Right lung (tissue), 2 donors: ENCODE measurements at regions not wholly inside any gene's neighbourhood (a gene's known extent, or its start where the extent isn't known, plus 50 kb on each side); places are given as distances from the start of the nearest gene placed in this dataset.
A peak's percentile ranks its signal among the peaks of the same experiment; 100 is the strongest.
"Not testable (repeated sequence)": the region's sequence is repeated elsewhere in the genome, so short reads cannot be mapped to it uniquely, and the experiment has no call there.

Source experiments
- DNase-seq, 2 donors: peaks; one replicate each; pipeline ENCODE4 v3.0.0-alpha.2; 2013

DNA sequence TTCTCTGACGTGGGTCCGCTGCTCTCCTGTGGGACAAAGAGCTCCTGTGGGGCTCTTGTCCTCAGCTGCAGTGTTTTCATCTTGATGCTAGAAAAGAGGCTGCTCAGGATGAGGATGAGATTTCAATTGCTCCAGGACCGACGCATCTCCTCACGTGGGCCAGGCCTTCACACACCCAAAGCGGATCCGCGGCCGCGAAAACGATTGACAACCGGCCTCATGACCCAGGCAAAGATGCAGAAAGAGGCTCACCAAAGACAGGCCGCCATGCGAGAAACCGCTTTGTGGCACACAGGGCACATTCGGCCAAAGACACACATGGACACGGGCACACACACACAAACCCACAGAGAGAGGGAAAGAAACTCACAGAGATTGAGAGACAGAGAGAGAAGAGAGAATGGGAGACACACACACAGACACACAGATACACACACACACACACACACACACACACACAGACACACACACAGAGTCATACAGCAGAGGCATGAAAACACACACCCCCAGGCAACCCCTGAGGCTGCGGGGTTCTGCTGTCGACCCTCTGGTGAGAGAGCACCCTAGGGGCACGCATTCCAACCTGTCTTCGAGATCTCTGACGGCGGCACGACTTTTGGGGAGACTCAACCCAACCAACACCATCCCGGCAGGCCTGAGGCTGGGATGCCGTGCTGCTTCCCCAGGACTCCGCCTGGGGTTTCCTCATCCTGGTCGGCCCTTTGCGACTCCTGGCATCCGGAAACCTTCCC, 168.5 kb upstream of the ZNF337 start:
- not testable (repeated sequence) for DNase-seq

GRCh38 chr20:25864326-25864962, 167.8 kb upstream of the ZNF337 start:
- no peak for DNase-seq

- DNase-seq, result no peak
Measured at GRCh38 chr20:25863536-25864325, 167.1 kb upstream of the ZNF337 start.

DNA sequence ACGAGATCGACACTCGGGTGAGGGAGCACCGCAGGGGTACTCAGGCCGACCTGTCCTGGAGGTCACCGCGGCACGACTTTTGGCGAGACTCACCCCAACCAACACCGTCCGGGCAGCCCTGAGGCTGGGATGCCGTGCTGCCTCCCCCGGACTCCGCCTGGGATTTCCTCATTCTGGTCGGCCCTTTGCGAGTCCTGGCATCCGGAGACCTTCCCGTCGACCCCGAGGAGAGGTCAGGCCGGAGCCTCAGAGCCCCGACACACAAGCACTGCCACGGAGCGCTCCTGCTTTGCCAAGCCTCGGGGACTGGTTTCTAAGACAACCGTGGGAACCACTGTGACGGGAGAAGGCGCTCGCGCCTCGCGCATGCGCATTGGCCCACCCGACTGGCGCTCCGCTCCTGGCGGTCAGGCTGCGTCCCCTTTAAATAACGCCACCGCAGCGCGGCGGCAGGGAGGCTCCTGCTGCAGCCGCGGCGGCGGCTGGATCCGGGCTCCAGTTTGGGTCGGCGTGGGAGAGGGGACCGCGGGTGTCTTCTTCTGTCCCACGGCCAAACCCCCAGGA, 166.4 kb upstream of the ZNF337 start:
- DNase-seq, result peak; percentile 80 to 85

DNA sequence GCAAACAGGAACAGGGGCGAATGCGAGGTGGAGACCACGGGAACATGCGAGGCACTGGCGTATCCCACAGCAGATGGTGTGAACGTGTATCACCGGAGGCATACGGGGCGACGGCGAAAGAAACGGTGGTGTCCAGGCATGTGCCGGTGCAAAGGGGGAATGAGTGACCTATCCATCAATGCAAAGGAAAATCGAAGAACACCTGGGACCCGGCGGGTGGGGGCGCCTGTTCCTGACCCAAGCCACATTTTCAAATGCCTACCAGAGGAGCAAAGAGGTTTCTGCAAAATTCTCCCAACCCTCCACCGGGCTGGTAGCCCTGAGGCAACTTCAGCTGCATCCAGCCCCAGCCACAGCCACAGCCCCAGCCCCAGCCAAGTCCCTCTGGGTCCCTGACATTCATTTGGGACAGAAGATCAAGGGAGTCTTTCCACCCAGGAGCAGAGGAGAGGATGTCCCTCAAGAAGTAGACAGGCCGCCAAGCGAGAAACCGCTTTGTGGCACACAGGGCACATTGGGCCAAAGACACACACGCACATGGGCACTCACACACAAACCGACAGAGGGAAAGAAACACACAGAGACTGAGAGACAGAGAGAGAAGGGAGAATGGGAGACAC, 164.0 kb upstream of the ZNF337 start:
- DNase-seq, result no peak

- DNase-seq, result peak in 1 of 2 donors; percentile 62
Measured at GRCh38 chr20:25859649-25860530, 163.2 kb upstream of the ZNF337 start.

DNA sequence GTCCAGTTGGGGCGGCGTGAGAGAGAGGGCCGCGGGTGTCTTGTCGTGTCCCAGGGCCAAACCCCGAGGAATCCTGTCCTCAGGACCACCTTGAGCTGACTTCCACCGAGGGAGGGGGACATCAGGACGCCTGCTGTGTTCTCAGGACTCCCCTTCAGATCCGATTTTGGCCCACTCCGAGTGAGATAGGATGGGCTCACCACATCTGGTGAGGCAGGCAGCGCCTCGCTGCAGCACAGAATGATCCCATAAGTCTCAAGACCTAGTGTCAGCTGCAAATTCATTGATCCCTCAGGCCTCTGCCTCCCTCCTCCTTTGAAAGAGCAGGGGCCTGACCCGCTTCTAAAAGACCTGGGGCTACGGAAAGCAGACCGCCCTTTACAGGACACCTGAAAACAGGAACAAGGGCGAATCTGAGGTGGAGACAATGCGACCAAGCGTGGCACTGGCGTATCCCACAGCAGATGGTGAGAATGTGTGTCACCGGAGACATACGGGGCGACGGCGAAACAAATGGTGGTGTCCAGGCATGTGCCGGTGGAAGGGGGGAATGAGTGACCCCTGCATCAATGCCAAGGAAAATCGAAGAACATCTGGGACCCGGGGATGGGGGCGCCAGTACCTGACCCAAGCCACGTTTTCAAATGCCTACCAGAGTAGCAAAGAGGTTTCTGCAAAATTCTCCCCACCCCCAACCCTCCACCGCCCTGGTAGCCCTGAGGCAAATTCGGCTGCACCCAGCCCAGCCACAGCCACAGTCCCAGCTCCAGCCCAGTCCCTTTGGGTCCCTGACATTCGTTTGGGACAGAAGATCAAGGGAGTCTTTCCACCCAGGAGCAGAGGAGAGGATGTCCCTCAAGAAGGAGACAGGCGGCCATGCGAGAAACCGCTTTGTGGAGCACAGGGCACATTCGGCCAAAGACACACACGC, 162.1 kb upstream of the ZNF337 start:
- DNase-seq, result no peak

GRCh38 chr20:25857091-25857788, 160.6 kb upstream of the ZNF337 start:
- not testable (repeated sequence) for DNase-seq

- no peak for DNase-seq
Measured at GRCh38 chr20:25856256-25856884, 159.7 kb upstream of the ZNF337 start.

DNA sequence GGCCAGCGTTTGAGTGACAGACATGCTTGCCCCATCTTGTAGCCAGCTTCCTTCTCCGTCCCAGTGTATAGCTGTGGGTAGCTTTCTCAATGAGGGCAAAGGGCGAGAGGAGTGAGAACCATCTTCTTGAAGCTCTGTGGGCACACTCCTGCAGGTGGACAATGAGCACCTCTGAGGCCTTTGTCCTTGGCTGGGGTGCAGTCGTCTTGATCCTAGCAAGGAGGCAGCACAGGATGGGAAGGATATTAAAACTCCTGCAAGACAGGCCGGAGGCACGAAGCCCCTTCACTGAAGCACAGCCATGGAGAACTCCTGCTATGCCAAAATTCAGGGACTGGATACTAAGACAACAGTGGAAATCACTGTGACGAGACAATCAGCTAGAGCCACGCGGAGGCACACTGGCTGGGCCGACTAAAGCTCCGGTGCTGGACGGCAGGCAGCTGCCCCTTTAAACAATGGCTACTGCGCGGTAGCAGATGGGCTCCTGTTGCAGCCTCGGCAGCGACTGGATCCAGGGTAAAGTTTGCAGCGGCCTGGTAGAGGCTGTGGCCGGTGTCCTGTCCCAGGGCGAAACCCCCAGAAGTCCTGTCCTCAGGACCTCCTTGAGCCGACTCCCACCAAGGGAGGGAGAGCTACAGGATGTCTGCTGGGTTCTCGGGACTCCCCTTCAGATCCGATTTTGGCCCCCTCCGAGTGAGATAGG, 159.0 kb upstream of the ZNF337 start:
- not testable (repeated sequence) for DNase-seq

DNA sequence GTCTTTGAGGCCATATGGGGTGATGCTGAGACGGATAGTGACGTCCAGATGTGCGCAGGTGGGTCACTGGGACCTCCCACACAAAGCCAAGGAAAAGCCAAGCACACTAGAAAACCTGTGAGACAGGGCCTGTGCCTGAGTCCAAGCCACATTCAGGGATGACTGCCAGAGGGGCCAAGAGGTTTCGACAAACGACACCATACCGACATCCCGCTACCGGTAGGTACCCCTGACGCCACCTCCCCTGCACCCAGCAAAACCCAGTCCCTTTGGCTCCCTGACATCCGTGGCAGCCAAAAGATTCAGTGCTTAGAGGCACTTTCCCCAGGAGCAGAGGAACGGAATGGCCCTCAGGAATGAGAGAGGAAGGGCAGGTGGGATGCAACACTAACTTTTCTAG, 158.0 kb upstream of the ZNF337 start:
- DNase-seq, result not testable (repeated sequence)

GRCh38 chr20:25853718-25854388, 157.2 kb upstream of the ZNF337 start:
- peak in 1 of 2 donors; percentile 83 for DNase-seq

DNA sequence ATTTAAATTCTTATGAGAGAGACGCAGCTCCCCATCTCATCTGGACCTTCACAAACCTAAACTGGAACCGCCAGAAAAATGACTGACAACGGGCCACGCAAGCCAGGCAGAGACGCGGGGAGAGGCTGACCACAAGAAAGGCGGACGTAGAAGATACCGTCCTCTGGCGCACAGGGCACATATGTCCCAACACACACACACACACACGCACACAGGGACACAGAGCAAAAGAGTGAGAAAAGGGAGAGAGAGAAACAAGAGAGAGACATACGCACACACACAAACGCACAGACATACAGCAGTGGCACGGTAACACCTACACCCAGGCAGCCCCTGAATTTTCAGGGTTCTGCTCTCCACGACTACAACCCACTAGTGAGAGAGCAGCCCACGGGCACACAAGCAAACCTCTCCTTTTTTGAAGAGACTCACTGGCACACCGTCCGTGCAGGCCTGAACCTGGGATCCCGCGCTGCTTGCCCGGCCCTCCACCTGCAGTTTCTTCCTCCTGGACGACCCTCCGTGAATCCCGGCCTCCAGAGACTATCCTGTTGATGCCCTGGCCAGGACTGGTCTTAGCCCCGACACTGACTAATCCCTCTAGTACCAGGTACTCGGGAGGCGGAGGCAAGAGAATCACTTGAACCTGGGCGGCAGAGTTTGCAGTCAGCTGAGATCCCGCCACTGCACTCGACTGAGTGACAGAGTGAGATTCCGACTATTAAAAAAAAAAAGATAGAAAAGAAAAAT, 156.5 kb upstream of the ZNF337 start:
- DNase-seq, result not testable (repeated sequence)

DNA sequence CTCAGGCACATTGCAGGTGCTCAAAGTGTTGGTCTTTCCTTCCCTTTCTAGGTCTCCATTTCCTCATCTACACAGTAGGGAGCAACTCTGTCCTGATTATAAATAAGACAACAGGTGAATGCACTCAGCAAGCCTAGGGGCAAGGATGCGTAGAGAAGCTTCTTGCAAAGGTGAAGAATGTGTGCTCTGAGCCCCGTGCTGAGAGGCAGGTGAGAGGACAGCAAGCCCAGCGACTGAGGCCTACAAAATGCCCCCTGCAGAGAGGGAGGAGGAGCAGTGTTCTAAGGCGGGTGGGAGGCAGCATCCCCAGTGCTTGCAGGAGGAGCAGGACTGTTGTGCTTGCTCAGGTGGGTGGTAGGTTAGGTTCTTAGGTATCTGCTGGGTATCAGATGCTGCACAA, 153.5 kb upstream of the ZNF337 start:
- DNase-seq, result not testable (repeated sequence)

DNA sequence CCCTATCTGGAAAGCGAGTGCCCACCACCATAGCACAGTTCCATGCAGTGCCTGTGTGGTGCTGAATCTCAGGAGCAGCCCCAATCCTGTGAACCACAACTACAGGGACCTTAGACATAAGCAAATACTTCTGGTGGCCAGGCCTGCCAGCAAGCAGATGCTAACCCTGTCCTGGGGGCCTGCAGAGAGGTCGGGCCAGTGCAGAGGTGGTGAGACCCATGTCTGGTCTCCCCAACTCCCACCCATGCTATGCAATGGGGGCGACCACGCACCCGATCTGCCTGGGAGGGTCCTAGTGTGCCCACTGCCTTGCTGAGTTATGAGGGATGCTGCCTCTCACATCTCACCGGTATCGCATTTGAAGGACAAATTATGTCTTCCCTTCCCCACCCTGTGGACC, 151.6 kb upstream of the ZNF337 start:
- no peak for DNase-seq

GRCh38 chr20:25844640-25845039, 148.0 kb upstream of the ZNF337 start:
- not testable (repeated sequence) for DNase-seq
